ENCODE measurements at regions not wholly inside any gene's neighbourhood (a gene's known extent, or its start where the extent isn't known, plus 50 kb on each side); places are given as distances from the start of the nearest gene placed in this dataset.

DNA sequence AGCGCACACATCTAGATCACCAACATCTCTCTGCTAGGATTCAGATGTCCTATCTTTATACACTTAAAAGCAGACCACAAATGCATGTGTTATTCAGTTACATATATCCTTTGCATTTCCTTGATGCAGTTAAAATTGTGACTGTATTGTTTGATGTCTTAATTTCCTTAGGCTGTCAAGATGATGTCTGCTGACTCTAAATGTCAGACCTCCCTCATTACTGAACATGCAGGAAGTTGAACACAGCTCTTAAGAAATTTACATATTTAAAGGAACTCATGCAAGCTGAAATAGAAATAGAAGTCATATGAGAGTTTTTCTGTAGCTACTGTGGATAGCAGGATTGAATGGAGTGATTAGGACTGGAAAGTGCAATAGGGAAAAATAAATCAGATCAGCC is 336.5 kb upstream of the SEMA6A start:
- TF ChIP-seq, protein P1, sequence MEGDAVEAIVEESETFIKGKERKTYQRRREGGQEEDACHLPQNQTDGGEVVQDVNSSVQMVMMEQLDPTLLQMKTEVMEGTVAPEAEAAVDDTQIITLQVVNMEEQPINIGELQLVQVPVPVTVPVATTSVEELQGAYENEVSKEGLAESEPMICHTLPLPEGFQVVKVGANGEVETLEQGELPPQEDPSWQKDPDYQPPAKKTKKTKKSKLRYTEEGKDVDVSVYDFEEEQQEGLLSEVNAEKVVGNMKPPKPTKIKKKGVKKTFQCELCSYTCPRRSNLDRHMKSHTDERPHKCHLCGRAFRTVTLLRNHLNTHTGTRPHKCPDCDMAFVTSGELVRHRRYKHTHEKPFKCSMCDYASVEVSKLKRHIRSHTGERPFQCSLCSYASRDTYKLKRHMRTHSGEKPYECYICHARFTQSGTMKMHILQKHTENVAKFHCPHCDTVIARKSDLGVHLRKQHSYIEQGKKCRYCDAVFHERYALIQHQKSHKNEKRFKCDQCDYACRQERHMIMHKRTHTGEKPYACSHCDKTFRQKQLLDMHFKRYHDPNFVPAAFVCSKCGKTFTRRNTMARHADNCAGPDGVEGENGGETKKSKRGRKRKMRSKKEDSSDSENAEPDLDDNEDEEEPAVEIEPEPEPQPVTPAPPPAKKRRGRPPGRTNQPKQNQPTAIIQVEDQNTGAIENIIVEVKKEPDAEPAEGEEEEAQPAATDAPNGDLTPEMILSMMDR (IDR thresholded peaks at IDR 0.05), result no peak
- no peak for TF ChIP-seq POLR2AphosphoS5 (IDR thresholded peaks at IDR 0.05)
- TF ChIP-seq POLR2A (IDR thresholded peaks at IDR 0.05), result no peak
- TF ChIP-seq EP300 (IDR thresholded peaks at IDR 0.05), result no peak
